H9 (cell line): ENCODE measurements at regions not wholly inside any gene's neighbourhood (a gene's known extent, or its start where the extent isn't known, plus 50 kb on each side); places are given as distances from the start of the nearest gene placed in this dataset.

ENCODE experiments used
- DNase-seq: peaks from one replicate; pipeline ENCODE4 v3.0.0-alpha.2; 2017
- H2AFZ ChIP-seq: one replicate; pipeline ENCODE4 v1.6.1; 2013; ENCODE audit warnings: mild to moderate bottlenecking, low read length, control low read depth, moderate library complexity
- H2AK5ac ChIP-seq: 2 replicates; pipeline ENCODE4 v1.6.1; 2013; ENCODE audit warnings: low read length, control low read depth, mixed read lengths; ENCODE audit not compliant: insufficient read length
- H2BK120ac ChIP-seq: one replicate; pipeline ENCODE4 v1.6.1; 2013; ENCODE audit warnings: low read depth, mild to moderate bottlenecking, low read length, control low read depth, inconsistent platforms; ENCODE audit not compliant: poor library complexity, severe bottlenecking
- H2BK12ac ChIP-seq: 2 replicates; pipeline ENCODE4 v1.6.1; 2013; ENCODE audit warnings: low read length, control low read depth, mixed read lengths, low read depth; ENCODE audit not compliant: insufficient read length
- H2BK15ac ChIP-seq: 2 replicates; pipeline ENCODE4 v1.6.1; 2013; ENCODE audit warnings: low read depth, low read length, control low read depth
- H2BK20ac ChIP-seq: one replicate; pipeline ENCODE4 v1.6.1; 2013; ENCODE audit warnings: low read depth, mild to moderate bottlenecking, low read length, control low read depth, inconsistent platforms; ENCODE audit not compliant: poor library complexity, severe bottlenecking
- H2BK5ac ChIP-seq: 2 replicates; pipeline ENCODE4 v1.6.1; 2013; ENCODE audit warnings: low read length, control low read depth, mixed read lengths; ENCODE audit not compliant: insufficient read length
- H3K14ac ChIP-seq: 2 replicates; pipeline ENCODE4 v1.6.1; 2013; ENCODE audit warnings: low read length, control low read depth; ENCODE audit not compliant: insufficient read depth
- H3K18ac ChIP-seq: 2 replicates; pipeline ENCODE4 v1.6.1; 2013; ENCODE audit warnings: low read depth, mild to moderate bottlenecking, mixed read lengths, low read length, control low read depth; ENCODE audit not compliant: insufficient read length
- H3K23ac ChIP-seq: 2 replicates; pipeline ENCODE4 v1.6.1; 2013; ENCODE audit warnings: low read length, control low read depth, mixed read lengths, low read depth; ENCODE audit not compliant: insufficient read length
- H3K23me2 ChIP-seq: 2 replicates; pipeline ENCODE4 v1.6.1; 2013; ENCODE audit warnings: low read depth, mild to moderate bottlenecking, mixed read lengths, low read length, control low read depth; ENCODE audit not compliant: insufficient read length, poor library complexity, severe bottlenecking
- H3K27ac ChIP-seq: 2 replicates; pipeline ENCODE4 v1.5.1; 2013; ENCODE audit warnings: low read length, control low read depth, mixed read lengths, low read depth; ENCODE audit not compliant: insufficient read length
- H3K27me3 ChIP-seq: 2 replicates; pipeline ENCODE4 v1.6.1; 2013; ENCODE audit warnings: low read length, control low read depth, inconsistent platforms; ENCODE audit not compliant: insufficient read depth
- H3K4ac ChIP-seq: 2 replicates; pipeline ENCODE4 v1.6.1; 2013; ENCODE audit warnings: low read depth, mild to moderate bottlenecking, control low read depth, inconsistent platforms, low read length, moderate library complexity
- H3K4me1 ChIP-seq: 2 replicates; pipeline ENCODE4 v1.6.1; 2013; ENCODE audit warnings: low read length, control low read depth, inconsistent platforms; ENCODE audit not compliant: insufficient read depth
- H3K4me2 ChIP-seq: 2 replicates; pipeline ENCODE4 v1.6.1; 2013; ENCODE audit warnings: low read length, control low read depth, mixed read lengths; ENCODE audit not compliant: insufficient read length, insufficient read depth
- H3K56ac ChIP-seq: 2 replicates; pipeline ENCODE4 v1.6.1; 2013; ENCODE audit warnings: low read depth, mild to moderate bottlenecking, mixed read lengths, low read length, control low read depth; ENCODE audit not compliant: insufficient read length
- H3K79me1 ChIP-seq: 2 replicates; pipeline ENCODE4 v1.6.1; 2013; ENCODE audit warnings: low read depth, mild to moderate bottlenecking, moderate library complexity, low read length, control low read depth, inconsistent platforms; ENCODE audit not compliant: insufficient read depth, poor library complexity, severe bottlenecking
- H3K79me2 ChIP-seq: 2 replicates; pipeline ENCODE4 v1.6.1; 2013; ENCODE audit warnings: low read length, control low read depth, inconsistent platforms; ENCODE audit not compliant: insufficient read depth
- H3K9ac ChIP-seq: 2 replicates; pipeline ENCODE4 v1.6.1; 2013; ENCODE audit warnings: low read length, control low read depth, mixed read lengths; ENCODE audit not compliant: insufficient read length; ENCODE audit errors: extremely low read depth
- H3K9me3 ChIP-seq: one replicate; pipeline ENCODE4 v1.6.1; 2013; ENCODE audit warnings: low read depth, low read length, inconsistent platforms; ENCODE audit not compliant: control insufficient read depth
- H3T11ph ChIP-seq: one replicate; pipeline ENCODE4 v1.6.1; 2013; ENCODE audit warnings: mild to moderate bottlenecking, low read length, control low read depth, inconsistent platforms
- H4K20me1 ChIP-seq: one replicate; pipeline ENCODE4 v1.6.1; 2013; ENCODE audit not compliant: control insufficient read depth, insufficient read length, insufficient read depth
- H4K5ac ChIP-seq: 2 replicates; pipeline ENCODE4 v1.6.1; 2013; ENCODE audit warnings: low read depth, mild to moderate bottlenecking, mixed read lengths, low read length, control low read depth; ENCODE audit not compliant: insufficient read length
- H4K8ac ChIP-seq: replicated peaks from 2 replicates; pipeline ENCODE4 v1.6.1; 2013; ENCODE audit warnings: low read length, control low read depth, mixed read lengths, low read depth; ENCODE audit not compliant: insufficient read length
- H4K91ac ChIP-seq: 2 replicates; pipeline ENCODE4 v1.6.1; 2013; ENCODE audit warnings: low read depth, mild to moderate bottlenecking, moderate library complexity, mixed read lengths, low read length, control low read depth; ENCODE audit not compliant: insufficient read length
- H3K27ac Mint-ChIP-seq, 3 experiments: 2 replicates in 2 of 3; 3 replicates in 1 of 3; pipeline ENCODE4 v1.8.0; 2020 to 2021; ENCODE audit warnings: mixed read lengths in 3 of 3, mild to moderate bottlenecking in 1 of 3, moderate library complexity in 1 of 3
- H3K27me3 Mint-ChIP-seq: 2 replicates; pipeline ENCODE4 v1.8.0; 2021; ENCODE audit warnings: low read depth, mild to moderate bottlenecking, moderate library complexity, mixed read lengths
- H3K36me3 Mint-ChIP-seq, 3 experiments: 2 replicates in 2 of 3; 3 replicates in 1 of 3; pipeline ENCODE4 v1.8.0; 2020 to 2021; ENCODE audit warnings: low read depth in 3 of 3, mixed read lengths in 3 of 3; ENCODE audit not compliant: insufficient read depth in 1 of 3
- H3K4me1 Mint-ChIP-seq, 2 experiments: 2 replicates each; pipeline ENCODE4 v1.8.0; 2020; ENCODE audit warnings: mixed read lengths in 2 of 2
- H3K4me3 Mint-ChIP-seq, 2 experiments: 2 replicates in 1 of 2; 3 replicates in 1 of 2; pipeline ENCODE4 v1.8.0; 2020 to 2021; ENCODE audit warnings: mild to moderate bottlenecking in 2 of 2, mixed read lengths in 2 of 2, moderate library complexity in 1 of 2
- H3K9me3 Mint-ChIP-seq, 2 experiments: 2 replicates in 1 of 2; 3 replicates in 1 of 2; pipeline ENCODE4 v1.8.0; 2020; ENCODE audit warnings: mild to moderate bottlenecking in 2 of 2, mixed read lengths in 2 of 2, moderate library complexity in 1 of 2
- CTCF ChIP-seq: fragments of 200-600 bp; sonication (generic); conservative IDR thresholded peaks from 3 replicates; pipeline ENCODE4 v1.8.0; 2021; ENCODE audit warnings: antibody characterized with exemption, mild to moderate bottlenecking

GRCh38 chr7:33691180-33691579 is 214.2 kb upstream of the BMPER start:
- Histone ChIP-seq H3K9me3 (no peaks in the 10 kb centered on the region), H3K4me1 (no peaks in the 10 kb centered on the region), H3K4ac (no peak overlapping the region), H2AK5ac (no peak overlapping the region), H3K56ac (no peak overlapping the region), H3K23me2 (no peaks in the 10 kb centered on the region), H4K20me1 (no peaks in the 10 kb centered on the region), H4K8ac (no peak overlapping the region), H3K27ac (no peak overlapping the region), H2BK5ac (no peak overlapping the region), H3K18ac (no peak overlapping the region), H2BK20ac (no peak overlapping the region), H2BK15ac (no peak overlapping the region), H2AFZ (no peak overlapping the region), H3K79me2 (no peaks in the 10 kb centered on the region), H4K91ac (no peak overlapping the region), H3K23ac (no peak overlapping the region), H2BK120ac (no peak overlapping the region), H3K4me2 (no peak overlapping the region), H3K9ac (no peak overlapping the region), H3K27me3 (no peaks in the 10 kb centered on the region), H2BK12ac (no peak overlapping the region), H4K5ac (no peak overlapping the region), H3K79me1 (no peaks in the 10 kb centered on the region), H3K14ac (no peak overlapping the region), H3T11ph (no peak overlapping the region)
- no peaks in the 10 kb centered on the region for H3K9me3 Mint-ChIP-seq
- no peak for TF ChIP-seq CTCF
- H3K27me3 Mint-ChIP-seq = peaks cover 2% of the 10 kb centered on the region; the same call in 1 of the 2 replicates
- DNase-seq = no peak
- no peak overlapping the region for H3K27ac Mint-ChIP-seq
- no peaks in the 10 kb centered on the region for H3K4me1 Mint-ChIP-seq
- H3K36me3 Mint-ChIP-seq = no peaks in the 10 kb centered on the region
- no peak overlapping the region for H3K4me3 Mint-ChIP-seq
